ENCODE measurements at regions not wholly inside any gene's neighbourhood (a gene's known extent, or its start where the extent isn't known, plus 50 kb on each side); places are given as distances from the start of the nearest gene placed in this dataset.

DNA sequence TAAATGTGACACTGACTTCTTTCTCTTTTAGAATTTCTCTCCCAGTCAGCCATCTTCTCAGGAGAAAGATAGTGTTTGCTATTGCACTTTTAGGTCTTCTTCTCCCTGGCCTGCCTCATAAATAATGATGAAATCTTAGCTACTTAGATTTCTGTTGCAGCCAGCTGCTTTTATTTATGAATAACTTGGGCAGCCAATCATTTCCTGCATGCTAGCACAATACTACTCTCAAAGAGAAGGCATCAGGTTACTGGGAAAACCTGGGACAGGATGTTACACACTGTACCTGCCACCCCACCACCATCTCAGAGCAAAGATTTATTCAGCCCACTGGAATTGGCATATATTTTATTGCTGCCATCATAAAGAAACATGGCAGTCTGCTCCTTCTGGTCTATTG, 266.6 kb downstream of the PRELID2 start:
- H3K27me3 ChIP-seq (ENCODE audit: insufficient read depth, poor library complexity, severe bottlenecking) = no peaks in the 10 kb centered on the region
- no peak overlapping the region for H3K4me3 ChIP-seq (replicated peaks; ENCODE audit: insufficient read depth, low read length)
- H3K27ac ChIP-seq (replicated peaks) = no peak overlapping the region
- TF ChIP-seq POLR2AphosphoS5 (IDR thresholded peaks at IDR 0.05; ENCODE audit: low read depth) (no peak), GABPA (IDR thresholded peaks at IDR 0.05; ENCODE audit: low read depth) (no peak), SPI1 (IDR thresholded peaks at IDR 0.05; ENCODE audit: borderline replicate concordance, low read depth) (no peak)
- TF ChIP-seq, protein P1, sequence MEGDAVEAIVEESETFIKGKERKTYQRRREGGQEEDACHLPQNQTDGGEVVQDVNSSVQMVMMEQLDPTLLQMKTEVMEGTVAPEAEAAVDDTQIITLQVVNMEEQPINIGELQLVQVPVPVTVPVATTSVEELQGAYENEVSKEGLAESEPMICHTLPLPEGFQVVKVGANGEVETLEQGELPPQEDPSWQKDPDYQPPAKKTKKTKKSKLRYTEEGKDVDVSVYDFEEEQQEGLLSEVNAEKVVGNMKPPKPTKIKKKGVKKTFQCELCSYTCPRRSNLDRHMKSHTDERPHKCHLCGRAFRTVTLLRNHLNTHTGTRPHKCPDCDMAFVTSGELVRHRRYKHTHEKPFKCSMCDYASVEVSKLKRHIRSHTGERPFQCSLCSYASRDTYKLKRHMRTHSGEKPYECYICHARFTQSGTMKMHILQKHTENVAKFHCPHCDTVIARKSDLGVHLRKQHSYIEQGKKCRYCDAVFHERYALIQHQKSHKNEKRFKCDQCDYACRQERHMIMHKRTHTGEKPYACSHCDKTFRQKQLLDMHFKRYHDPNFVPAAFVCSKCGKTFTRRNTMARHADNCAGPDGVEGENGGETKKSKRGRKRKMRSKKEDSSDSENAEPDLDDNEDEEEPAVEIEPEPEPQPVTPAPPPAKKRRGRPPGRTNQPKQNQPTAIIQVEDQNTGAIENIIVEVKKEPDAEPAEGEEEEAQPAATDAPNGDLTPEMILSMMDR (IDR thresholded peaks at IDR 0.05; ENCODE audit: insufficient read depth, low read length) = no peak
- TF ChIP-seq, protein P2, sequence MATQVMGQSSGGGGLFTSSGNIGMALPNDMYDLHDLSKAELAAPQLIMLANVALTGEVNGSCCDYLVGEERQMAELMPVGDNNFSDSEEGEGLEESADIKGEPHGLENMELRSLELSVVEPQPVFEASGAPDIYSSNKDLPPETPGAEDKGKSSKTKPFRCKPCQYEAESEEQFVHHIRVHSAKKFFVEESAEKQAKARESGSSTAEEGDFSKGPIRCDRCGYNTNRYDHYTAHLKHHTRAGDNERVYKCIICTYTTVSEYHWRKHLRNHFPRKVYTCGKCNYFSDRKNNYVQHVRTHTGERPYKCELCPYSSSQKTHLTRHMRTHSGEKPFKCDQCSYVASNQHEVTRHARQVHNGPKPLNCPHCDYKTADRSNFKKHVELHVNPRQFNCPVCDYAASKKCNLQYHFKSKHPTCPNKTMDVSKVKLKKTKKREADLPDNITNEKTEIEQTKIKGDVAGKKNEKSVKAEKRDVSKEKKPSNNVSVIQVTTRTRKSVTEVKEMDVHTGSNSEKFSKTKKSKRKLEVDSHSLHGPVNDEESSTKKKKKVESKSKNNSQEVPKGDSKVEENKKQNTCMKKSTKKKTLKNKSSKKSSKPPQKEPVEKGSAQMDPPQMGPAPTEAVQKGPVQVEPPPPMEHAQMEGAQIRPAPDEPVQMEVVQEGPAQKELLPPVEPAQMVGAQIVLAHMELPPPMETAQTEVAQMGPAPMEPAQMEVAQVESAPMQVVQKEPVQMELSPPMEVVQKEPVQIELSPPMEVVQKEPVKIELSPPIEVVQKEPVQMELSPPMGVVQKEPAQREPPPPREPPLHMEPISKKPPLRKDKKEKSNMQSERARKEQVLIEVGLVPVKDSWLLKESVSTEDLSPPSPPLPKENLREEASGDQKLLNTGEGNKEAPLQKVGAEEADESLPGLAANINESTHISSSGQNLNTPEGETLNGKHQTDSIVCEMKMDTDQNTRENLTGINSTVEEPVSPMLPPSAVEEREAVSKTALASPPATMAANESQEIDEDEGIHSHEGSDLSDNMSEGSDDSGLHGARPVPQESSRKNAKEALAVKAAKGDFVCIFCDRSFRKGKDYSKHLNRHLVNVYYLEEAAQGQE (IDR thresholded peaks at IDR 0.05; ENCODE audit: insufficient replicate concordance, low read depth) = no peak
- DNase-seq (ENCODE audit: low read depth in 1 of 2, low spot score in 1 of 2) = no peak

DNA sequence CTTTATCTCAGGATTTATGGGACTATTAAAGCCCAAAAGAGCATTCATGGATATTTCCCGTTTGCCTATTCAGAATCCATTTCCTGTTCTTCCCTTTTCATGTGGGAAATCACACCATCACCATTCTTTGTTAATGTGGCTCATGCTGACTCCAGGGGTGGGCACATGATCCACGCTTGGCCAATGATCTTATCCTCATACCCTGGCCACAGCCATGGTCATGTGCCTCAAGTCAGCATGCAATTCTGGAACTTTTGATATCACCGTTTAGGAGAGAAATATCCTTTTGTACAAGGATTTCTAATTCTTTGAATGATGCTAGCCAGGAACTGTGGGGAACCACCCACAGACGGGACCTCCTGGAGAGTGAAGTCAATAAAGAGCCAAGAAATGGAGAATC, 272.2 kb downstream of the PRELID2 start:
- DNase-seq (ENCODE audit: low read depth in 1 of 2, low spot score in 1 of 2) = no peak

DNA sequence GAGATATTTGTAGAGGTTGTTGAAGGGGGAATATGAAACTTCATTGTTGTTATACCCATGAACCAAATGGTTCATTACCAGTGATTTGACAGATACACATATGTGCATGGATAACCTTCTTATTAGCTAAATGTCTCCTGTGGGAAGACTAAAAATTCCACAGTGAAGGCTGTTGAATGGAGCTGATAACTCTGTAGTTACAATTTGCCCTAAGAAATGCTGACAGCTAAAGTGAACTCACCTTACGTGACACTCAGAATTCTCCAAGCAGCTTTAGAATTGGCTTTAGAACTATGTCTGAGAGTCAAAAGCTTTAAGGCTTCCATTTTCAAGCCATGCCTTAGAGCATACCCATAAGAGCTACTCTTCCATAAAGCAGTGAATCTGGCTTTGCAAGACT, 276.9 kb downstream of the PRELID2 start:
- Histone ChIP-seq H3K4me3 (replicated peaks; ENCODE audit: insufficient read depth, low read length) (no peak overlapping the region), H3K27ac (replicated peaks) (no peak overlapping the region), H3K27me3 (ENCODE audit: insufficient read depth, poor library complexity, severe bottlenecking) (no peaks in the 10 kb centered on the region)
- DNase-seq (ENCODE audit: low read depth in 1 of 2, low spot score in 1 of 2) = no peak
- no peak for TF ChIP-seq GABPA (IDR thresholded peaks at IDR 0.05; ENCODE audit: low read depth)
- TF ChIP-seq SPI1 (IDR thresholded peaks at IDR 0.05; ENCODE audit: borderline replicate concordance, low read depth) = no peak
- TF ChIP-seq, protein P2 (IDR thresholded peaks at IDR 0.05; ENCODE audit: insufficient replicate concordance, low read depth) = no peak
- TF ChIP-seq, protein P1 (IDR thresholded peaks at IDR 0.05; ENCODE audit: insufficient read depth, low read length) = no peak
- TF ChIP-seq POLR2AphosphoS5 (IDR thresholded peaks at IDR 0.05; ENCODE audit: low read depth) = no peak

More for the DNA sequence above, 272.2 kb downstream of the PRELID2 start:
- TF ChIP-seq SPI1 (IDR thresholded peaks at IDR 0.05; ENCODE audit: borderline replicate concordance, low read depth) = no peak
- TF ChIP-seq GABPA (IDR thresholded peaks at IDR 0.05; ENCODE audit: low read depth) = no peak
- TF ChIP-seq, protein P1 (IDR thresholded peaks at IDR 0.05; ENCODE audit: insufficient read depth, low read length) = no peak
- TF ChIP-seq, protein P2 (IDR thresholded peaks at IDR 0.05; ENCODE audit: insufficient replicate concordance, low read depth) = no peak
- no peak for TF ChIP-seq POLR2AphosphoS5 (IDR thresholded peaks at IDR 0.05; ENCODE audit: low read depth)
- no peak overlapping the region for H3K27ac ChIP-seq (replicated peaks)
- no peaks in the 10 kb centered on the region for H3K27me3 ChIP-seq (ENCODE audit: insufficient read depth, poor library complexity, severe bottlenecking)
- H3K4me3 ChIP-seq (replicated peaks; ENCODE audit: insufficient read depth, low read length) = no peak overlapping the region
